RWPE2 (cell line): ENCODE measurements at regions not wholly inside any gene's neighbourhood (a gene's known extent, or its start where the extent isn't known, plus 50 kb on each side); places are given as distances from the start of the nearest gene placed in this dataset.

Experiments used
- ATAC-seq: fragments of 200-7000 bp; cut with Tn5 transposase; 3 replicates; pipeline ENCODE4 v1.9.1; 2021; ENCODE audit warnings: low read depth
- DNase-seq: peaks from one replicate; pipeline ENCODE4 v3.0.0-alpha.2; 2020; ENCODE audit warnings: low spot score
- H3K27ac ChIP-seq: fragments of 450-650 bp; 2 replicates; pipeline ENCODE4 v1.5.1; 2017; ENCODE audit warnings: mild to moderate bottlenecking; ENCODE audit not compliant: poor library complexity, severe bottlenecking
- H3K27me3 ChIP-seq: fragments of 250-450 bp; sonication (Bioruptor Pico); 2 replicates; pipeline ENCODE4 v1.5.1; 2021; ENCODE audit warnings: mild to moderate bottlenecking, moderate library complexity; ENCODE audit not compliant: insufficient read depth, poor library complexity, severe bottlenecking
- H3K36me3 ChIP-seq: fragments of 250-450 bp; sonication (Bioruptor Pico); 2 replicates; pipeline ENCODE4 v1.5.1; 2020; ENCODE audit warnings: low read depth, mild to moderate bottlenecking, moderate library complexity
- H3K4me1 ChIP-seq: fragments of 250-450 bp; sonication (Bioruptor Pico); 2 replicates; pipeline ENCODE4 v1.5.1; 2021; ENCODE audit warnings: mild to moderate bottlenecking, moderate library complexity; ENCODE audit not compliant: insufficient read depth, poor library complexity, severe bottlenecking
- H3K4me3 ChIP-seq: fragments of 250-450 bp; sonication (Bioruptor Pico); 2 replicates; pipeline ENCODE4 v1.5.1; 2021; ENCODE audit warnings: mild to moderate bottlenecking, moderate library complexity; ENCODE audit not compliant: severe bottlenecking
- H3K9me3 ChIP-seq: fragments of 250-450 bp; sonication (Bioruptor Pico); 2 replicates; pipeline ENCODE4 v1.5.1; 2021; ENCODE audit warnings: mild to moderate bottlenecking, moderate library complexity; ENCODE audit not compliant: severe bottlenecking
- CTCF ChIP-seq: fragments of 450-650 bp; IDR thresholded peaks from one replicate; pipeline ENCODE4 v1.5.1; 2017; ENCODE audit warnings: mild to moderate bottlenecking, moderate library complexity; ENCODE audit not compliant: poor library complexity, severe bottlenecking

GRCh38 chr11:39724404-39724803 is 1735.0 kb downstream of the LRRC4C start:
- Histone ChIP-seq H3K4me3 (no peak overlapping the region), H3K9me3 (no peaks in the 10 kb centered on the region), H3K4me1 (no peaks in the 10 kb centered on the region), H3K36me3 (no peaks in the 10 kb centered on the region), H3K27me3 (peaks cover 11% of the 10 kb centered on the region), H3K27ac (no peak overlapping the region)
- peak; percentile 44 for TF ChIP-seq CTCF
- ATAC-seq (no peak), DNase-seq (no peak)

- no peak for TF ChIP-seq CTCF
- ATAC-seq (no peak), DNase-seq (no peak)
- Histone ChIP-seq H3K4me3 (no peak overlapping the region), H3K27me3 (peaks cover 2% of the 10 kb centered on the region), H3K36me3 (no peaks in the 10 kb centered on the region), H3K27ac (no peak overlapping the region), H3K4me1 (no peaks in the 10 kb centered on the region), H3K9me3 (no peaks in the 10 kb centered on the region)
Measured at GRCh38 chr11:39712581-39712980, 1746.9 kb downstream of the LRRC4C start.

DNA sequence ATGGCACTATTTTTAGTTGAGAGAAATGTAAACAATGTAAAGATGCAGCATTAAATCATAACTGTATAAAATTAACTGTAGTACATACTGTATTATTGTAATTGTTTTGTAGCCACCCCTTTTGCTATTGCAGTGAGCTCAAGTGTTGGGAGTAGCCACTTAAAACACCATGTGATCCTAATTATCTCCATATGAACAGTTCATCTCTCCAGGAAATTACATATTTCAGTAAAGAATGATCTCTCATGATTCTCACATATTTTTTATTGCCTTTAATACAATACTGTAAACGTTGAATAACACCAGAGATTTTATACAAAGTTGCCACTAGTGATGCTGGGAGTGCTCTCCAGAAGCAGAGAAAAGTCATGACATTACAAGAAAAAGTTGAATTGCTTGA is 1768.6 kb downstream of the LRRC4C start:
- H3K4me3 ChIP-seq: no peak overlapping the region
- no peak overlapping the region for H3K27ac ChIP-seq
- no peaks in the 10 kb centered on the region for H3K9me3 ChIP-seq
- no peak for DNase-seq
- no peaks in the 10 kb centered on the region for H3K36me3 ChIP-seq
- H3K27me3 ChIP-seq: peaks cover 3% of the 10 kb centered on the region
- ATAC-seq: no peak
- no peak for TF ChIP-seq CTCF
- H3K4me1 ChIP-seq: no peaks in the 10 kb centered on the region

DNA sequence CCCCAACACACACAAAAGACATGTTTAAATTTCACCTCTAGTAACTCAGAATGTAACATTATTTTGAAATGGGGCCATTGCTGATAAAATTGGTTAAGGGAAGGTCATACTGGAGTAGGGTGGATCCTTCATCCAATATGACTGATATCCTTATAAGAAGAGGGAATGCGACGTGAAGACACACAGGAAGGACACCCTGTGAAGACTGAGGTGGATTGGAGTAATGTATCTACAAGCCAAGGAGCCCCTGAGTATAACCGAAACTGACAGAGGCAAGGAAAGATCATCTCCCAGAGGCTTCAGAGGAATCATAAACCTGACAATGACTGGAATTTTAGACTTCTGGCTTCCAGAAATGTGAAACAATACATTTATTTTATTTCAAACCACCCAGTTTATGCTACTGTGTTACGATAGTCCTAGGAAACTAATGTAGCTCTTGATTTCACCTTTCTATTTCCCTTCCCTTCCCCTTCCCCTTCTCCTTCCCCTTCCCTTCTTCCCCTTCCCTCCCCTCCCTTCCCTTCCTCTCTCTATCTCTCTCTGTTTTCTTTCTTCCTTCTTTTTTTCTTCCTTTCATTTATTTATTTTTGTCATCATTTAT is 1775.4 kb downstream of the LRRC4C start:
- no peak for DNase-seq
- H3K4me1 ChIP-seq: no peaks in the 10 kb centered on the region
- no peak overlapping the region for H3K27ac ChIP-seq
- no peak for ATAC-seq
- no peaks in the 10 kb centered on the region for H3K27me3 ChIP-seq
- no peak for TF ChIP-seq CTCF
- no peaks in the 10 kb centered on the region for H3K36me3 ChIP-seq
- no peak overlapping the region for H3K4me3 ChIP-seq
- no peaks in the 10 kb centered on the region for H3K9me3 ChIP-seq

DNA sequence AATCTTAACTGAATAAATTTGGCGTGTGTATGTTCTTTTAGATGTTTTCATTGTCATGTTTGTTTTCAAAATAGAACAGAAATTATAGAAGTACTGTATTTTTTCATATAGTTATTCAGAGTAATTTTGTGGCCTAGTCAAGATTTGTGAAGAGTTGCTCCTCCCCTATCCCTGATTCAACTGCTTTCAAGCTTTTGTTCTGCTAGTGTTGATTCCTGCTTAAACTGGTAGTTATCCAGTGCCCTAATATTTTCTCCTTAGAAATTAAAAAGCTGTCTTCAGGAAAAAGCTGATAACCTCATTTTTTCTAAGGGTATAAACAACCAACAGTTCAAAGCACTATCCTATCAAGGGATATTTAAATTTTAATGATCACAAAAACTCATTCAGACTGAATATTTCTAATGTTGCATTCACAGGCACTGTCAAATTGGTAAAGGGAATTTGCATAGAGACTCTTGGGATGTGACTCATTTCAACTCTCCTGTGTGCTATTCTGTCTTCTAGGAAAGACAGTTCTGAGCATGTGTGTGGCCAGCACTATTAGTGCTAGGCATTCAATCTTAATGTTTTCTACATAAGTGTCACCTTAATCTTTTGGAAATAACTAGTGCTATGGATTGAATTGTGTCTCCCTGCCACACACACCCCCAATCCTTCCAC is 1776.0 kb downstream of the LRRC4C start:
- H3K27ac ChIP-seq: no peak overlapping the region
- DNase-seq (no peak), ATAC-seq (no peak)
- no peaks in the 10 kb centered on the region for H3K9me3 ChIP-seq
- TF ChIP-seq CTCF: no peak
- H3K36me3 ChIP-seq: no peaks in the 10 kb centered on the region
- no peak overlapping the region for H3K4me3 ChIP-seq
- no peaks in the 10 kb centered on the region for H3K27me3 ChIP-seq
- no peaks in the 10 kb centered on the region for H3K4me1 ChIP-seq
